ENCODE measurements at regions not wholly inside any gene's neighbourhood (a gene's known extent, or its start where the extent isn't known, plus 50 kb on each side); places are given as distances from the start of the nearest gene placed in this dataset.

- ATAC-seq (no peak), DNase-seq (no peak)
- Mint-ChIP-seq H3K4me3 (no peak overlapping the region), H3K27ac (no peak overlapping the region), H3K9me3 (peaks cover 0 to 6% (median 0%) of the 10 kb centered on the region in 9 donors), H3K4me1 (no peaks in the 10 kb centered on the region), H3K36me3 (no peaks in the 10 kb centered on the region), H3K27me3 (no peaks in the 10 kb centered on the region)
- POLR2A ChIA-PET: no interaction called here
Measured at GRCh38 chrX:8232406-8232805, 61.3 kb upstream of the VCX2 start.

- Mint-ChIP-seq H3K27ac (no peak overlapping the region), H3K4me3 (no peak overlapping the region), H3K27me3 (no peaks in the 10 kb centered on the region), H3K4me1 (no peaks in the 10 kb centered on the region), H3K36me3 (no peaks in the 10 kb centered on the region), H3K9me3 (peaks cover 0 to 5% (median 0%) of the 10 kb centered on the region in 9 donors)
- ATAC-seq (no peak), DNase-seq (no peak)
- POLR2A ChIA-PET: no interaction called here
Measured at GRCh38 chrX:8233091-8233490, 62.0 kb upstream of the VCX2 start.

GRCh38 chrX:8235026-8235425 is 64.0 kb upstream of the VCX2 start:
- DNase-seq: no peak
- H3K9me3 Mint-ChIP-seq: peaks cover 0 to 2% (median 0%) of the 10 kb centered on the region in 9 donors
- POLR2A ChIA-PET: no interaction called here
- H3K4me3 Mint-ChIP-seq: no peak overlapping the region
- H3K4me1 Mint-ChIP-seq: no peaks in the 10 kb centered on the region
- no peaks in the 10 kb centered on the region for H3K36me3 Mint-ChIP-seq
- ATAC-seq: no peak
- no peak overlapping the region for H3K27ac Mint-ChIP-seq
- H3K27me3 Mint-ChIP-seq: no peaks in the 10 kb centered on the region

- DNase-seq: no peak
- H3K36me3 Mint-ChIP-seq: no peaks in the 10 kb centered on the region
- POLR2A ChIA-PET: no interaction called here
- no peak overlapping the region for H3K4me3 Mint-ChIP-seq
- H3K27me3 Mint-ChIP-seq: no peaks in the 10 kb centered on the region
- no peaks in the 10 kb centered on the region for H3K4me1 Mint-ChIP-seq
- no peak for ATAC-seq
- H3K9me3 Mint-ChIP-seq: peaks cover 0 to 11% (median 0%) of the 10 kb centered on the region in 9 donors
- no peak overlapping the region for H3K27ac Mint-ChIP-seq
Measured at GRCh38 chrX:8237718-8238117, 66.7 kb upstream of the VCX2 start.

- DNase-seq (no peak), ATAC-seq (no peak)
- POLR2A ChIA-PET: no interaction called here
- H3K9me3 Mint-ChIP-seq: peaks cover 0 to 15% (median 0%) of the 10 kb centered on the region in 9 donors
- H3K27ac Mint-ChIP-seq: no peak overlapping the region
- H3K4me1 Mint-ChIP-seq: no peaks in the 10 kb centered on the region
- no peaks in the 10 kb centered on the region for H3K36me3 Mint-ChIP-seq
- no peaks in the 10 kb centered on the region for H3K27me3 Mint-ChIP-seq
- H3K4me3 Mint-ChIP-seq: no peak overlapping the region
Measured at GRCh38 chrX:8242431-8243020, 71.5 kb upstream of the VCX2 start.

- Mint-ChIP-seq H3K27ac (no peak overlapping the region), H3K36me3 (no peaks in the 10 kb centered on the region), H3K4me1 (no peaks in the 10 kb centered on the region), H3K27me3 (no peaks in the 10 kb centered on the region), H3K9me3 (peaks cover 0 to 20% (median 3%) of the 10 kb centered on the region in 9 donors), H3K4me3 (no peak overlapping the region)
- DNase-seq (no peak), ATAC-seq (no peak)
- POLR2A ChIA-PET: no interaction called here
Measured at GRCh38 chrX:8244301-8244700, 73.2 kb upstream of the VCX2 start.

GRCh38 chrX:8245411-8245810 is 74.3 kb upstream of the VCX2 start:
- Mint-ChIP-seq H3K27ac (no peak overlapping the region), H3K27me3 (no peaks in the 10 kb centered on the region), H3K9me3 (peaks cover 0 to 20% (median 3%) of the 10 kb centered on the region in 9 donors), H3K36me3 (no peaks in the 10 kb centered on the region), H3K4me1 (no peaks in the 10 kb centered on the region), H3K4me3 (no peak overlapping the region)
- POLR2A ChIA-PET: no interaction called here
- no peak for DNase-seq
- no peak for ATAC-seq

GRCh38 chrX:8253096-8253495 is 82.0 kb upstream of the VCX2 start:
- Mint-ChIP-seq H3K36me3 (peaks cover 0 to 5% (median 0%) of the 10 kb centered on the region in 3 donors), H3K4me1 (no peaks in the 10 kb centered on the region), H3K4me3 (no peak overlapping the region), H3K27ac (no peak overlapping the region), H3K27me3 (no peaks in the 10 kb centered on the region), H3K9me3 (peaks cover 0 to 18% (median 4%) of the 10 kb centered on the region in 9 donors)
- DNase-seq: no peak
- POLR2A ChIA-PET: no interaction called here
- no peak for ATAC-seq

GRCh38 chrX:8254401-8254800 is 83.3 kb upstream of the VCX2 start:
- no peak overlapping the region for H3K27ac Mint-ChIP-seq
- H3K4me1 Mint-ChIP-seq: no peaks in the 10 kb centered on the region
- H3K36me3 Mint-ChIP-seq: peaks cover 0 to 5% (median 0%) of the 10 kb centered on the region in 3 donors
- no peaks in the 10 kb centered on the region for H3K27me3 Mint-ChIP-seq
- no peak for ATAC-seq
- H3K9me3 Mint-ChIP-seq: peaks cover 0 to 15% (median 0%) of the 10 kb centered on the region in 9 donors
- no peak for DNase-seq
- POLR2A ChIA-PET: no interaction called here
- no peak overlapping the region for H3K4me3 Mint-ChIP-seq

- Mint-ChIP-seq H3K9me3 (peaks cover 6 to 71% (median 23%) of the 10 kb centered on the region in 9 donors), H3K36me3 (peaks cover 0 to 20% (median 1%) of the 10 kb centered on the region in 3 donors), H3K27me3 (no peaks in the 10 kb centered on the region), H3K4me1 (no peaks in the 10 kb centered on the region), H3K4me3 (no peak overlapping the region), H3K27ac (no peak overlapping the region)
- ATAC-seq (no peak), DNase-seq (no peak)
- POLR2A ChIA-PET: no interaction called here
Measured at GRCh38 chrX:8272821-8273220, 101.8 kb upstream of the VCX2 start.

GRCh38 chrX:8273451-8273895 is 102.4 kb upstream of the VCX2 start:
- POLR2A ChIA-PET: no interaction called here
- DNase-seq (no peak), ATAC-seq (no peak)
- Mint-ChIP-seq H3K9me3 (peaks cover 6 to 71% (median 20%) of the 10 kb centered on the region in 9 donors), H3K4me3 (no peak overlapping the region), H3K27ac (no peak overlapping the region), H3K27me3 (no peaks in the 10 kb centered on the region), H3K4me1 (no peaks in the 10 kb centered on the region), H3K36me3 (peaks cover 0 to 14% (median 1%) of the 10 kb centered on the region in 3 donors)

GRCh38 chrX:8274170-8274569 is 103.1 kb upstream of the VCX2 start:
- Mint-ChIP-seq H3K9me3 (peaks cover 6 to 73% (median 20%) of the 10 kb centered on the region in 9 donors), H3K4me3 (no peak overlapping the region), H3K27me3 (no peaks in the 10 kb centered on the region), H3K36me3 (peaks cover 0 to 14% (median 1%) of the 10 kb centered on the region in 3 donors), H3K27ac (no peak overlapping the region), H3K4me1 (no peaks in the 10 kb centered on the region)
- POLR2A ChIA-PET: no interaction called here
- no peak for ATAC-seq
- DNase-seq: no peak

GRCh38 chrX:8278557-8278956 is 107.5 kb upstream of the VCX2 start:
- no peak overlapping the region for H3K27ac Mint-ChIP-seq
- no peak overlapping the region for H3K4me3 Mint-ChIP-seq
- H3K4me1 Mint-ChIP-seq: no peaks in the 10 kb centered on the region
- ATAC-seq (no peak), DNase-seq (no peak)
- POLR2A ChIA-PET: no interaction called here
- H3K27me3 Mint-ChIP-seq: no peaks in the 10 kb centered on the region
- H3K9me3 Mint-ChIP-seq: peaks cover 7 to 56% (median 15%) of the 10 kb centered on the region in 9 donors
- peaks cover 0 to 11% (median 1%) of the 10 kb centered on the region in 3 donors for H3K36me3 Mint-ChIP-seq

- no peak for ATAC-seq
- Mint-ChIP-seq H3K4me1 (no peaks in the 10 kb centered on the region), H3K9me3 (peaks cover 7 to 54% (median 13%) of the 10 kb centered on the region in 9 donors), H3K4me3 (no peak overlapping the region), H3K27ac (no peak overlapping the region), H3K27me3 (no peaks in the 10 kb centered on the region), H3K36me3 (peaks cover 0 to 17% (median 1%) of the 10 kb centered on the region in 3 donors)
- POLR2A ChIA-PET: no interaction called here
- no peak for DNase-seq
Measured at GRCh38 chrX:8279323-8279722, 108.3 kb upstream of the VCX2 start.

All from naive thymus-derived CD8-positive, alpha-beta T cell (primary cell).